ENCODE measurements at regions not wholly inside any gene's neighbourhood (a gene's known extent, or its start where the extent isn't known, plus 50 kb on each side); places are given as distances from the start of the nearest gene placed in this dataset.

DNA sequence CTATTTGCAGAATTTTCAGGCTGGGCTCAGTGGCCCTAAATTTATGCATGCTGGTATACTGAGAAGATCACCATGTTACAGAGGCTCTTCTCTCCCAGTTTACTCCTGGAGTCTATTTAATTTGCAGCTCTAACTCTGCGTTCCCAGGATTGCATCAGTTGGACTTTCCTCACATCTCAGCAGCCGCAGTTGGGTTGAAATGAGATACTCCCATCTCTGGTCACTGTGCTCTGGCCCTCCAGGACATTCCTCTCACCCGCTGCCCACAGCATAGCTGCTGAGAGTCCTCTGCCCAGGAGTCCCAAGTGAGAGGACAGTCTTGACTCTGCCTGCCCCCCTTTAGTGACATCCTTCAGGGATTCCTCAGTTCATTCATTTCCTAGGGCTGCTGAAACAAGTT is 150.9 kb downstream of the LACC1 start:
- TF ChIP-seq EZH2 (IDR thresholded peaks at IDR 0.05; ENCODE audit: low read depth, low read length, severe bottlenecking) (no peak), CBX8 (IDR thresholded peaks at IDR 0.05; ENCODE audit: borderline replicate concordance, low read depth, low read length) (no peak), SRF (IDR thresholded peaks at IDR 0.05; ENCODE audit: low read depth, low read length) (no peak), HDAC2 (IDR thresholded peaks at IDR 0.05; ENCODE audit: borderline replicate concordance in 1 of 2, low read depth in 2 of 2, low read length in 2 of 2) (no peak)
